Thyroid gland (tissue), 4 donors: ENCODE measurements at regions not wholly inside any gene's neighbourhood (a gene's known extent, or its start where the extent isn't known, plus 50 kb on each side); places are given as distances from the start of the nearest gene placed in this dataset.
"Not testable (repeated sequence)": the region's sequence is repeated elsewhere in the genome, so short reads cannot be mapped to it uniquely, and the experiment has no call there.

Experiments used
- DNase-seq, 2 donors: peaks; one replicate each; pipeline ENCODE4 v3.0.0-alpha.2; 2019
- H3K27ac ChIP-seq, 3 donors: fragments of 200-600 bp; sonication (generic); 1 replicate in 2 of 3; 2 replicates in 1 of 3; pipeline ENCODE4 v1.5.1; 2016 to 2019; ENCODE audit warnings: mild to moderate bottlenecking in 1 of 3, moderate library complexity in 1 of 3
- H3K27me3 ChIP-seq: fragments of 200-600 bp; sonication (generic); one replicate; pipeline ENCODE4 v1.5.1; 2019
- H3K36me3 ChIP-seq, 2 donors: fragments of 200-600 bp; sonication (generic); one replicate each; pipeline ENCODE4 v1.5.1; 2016 to 2019
- H3K4me1 ChIP-seq, 2 donors: fragments of 200-600 bp; sonication (generic); one replicate each; pipeline ENCODE4 v1.5.1; 2017 to 2019
- H3K4me3 ChIP-seq, 3 donors: fragments of 200-600 bp; sonication (generic); replicated peaks in 1 of 3; 1 replicate in 2 of 3; 2 replicates in 1 of 3; pipeline ENCODE4 v1.5.1; 2016; ENCODE audit warnings: mild to moderate bottlenecking in 1 of 3
- H3K9me3 ChIP-seq: fragments of 200-600 bp; sonication (generic); one replicate; pipeline ENCODE4 v1.5.1; 2017
- WGBS, 2 donors: methylation state at CpG; one replicate each; pipeline ENCODE4 v1.1.5; 2017; 5-methylcytosine and 5-hydroxymethylcytosine counted together
- intact Hi-C: fragments of 100-400 bp; cut with DNase I; formaldehyde crosslinking; loops from one replicate; pipeline ENCODE4 v1.15.1; 2023

- 91 to 95% methylated on average over 1 to 2 of the region's 3 CpGs for WGBS, 2 donors
- H3K9me3 ChIP-seq, H3K4me1 ChIP-seq, DNase-seq, intact Hi-C loops, H3K27me3 ChIP-seq, H3K27ac ChIP-seq, H3K4me3 ChIP-seq, H3K36me3 ChIP-seq: not testable (repeated sequence)
Measured at GRCh38 chr1:206357962-206358361, 112.3 kb upstream of the IKBKE start.

GRCh38 chr1:206358771-206359170, 111.5 kb upstream of the IKBKE start:
- H3K36me3 ChIP-seq, H3K4me3 ChIP-seq, H3K4me1 ChIP-seq, H3K27me3 ChIP-seq, H3K27ac ChIP-seq, DNase-seq, intact Hi-C loops, H3K9me3 ChIP-seq: not testable (repeated sequence)
- 96 to 97% methylated on average over 2 of the region's 3 CpGs for WGBS, 2 donors

- H3K27ac ChIP-seq, intact Hi-C loops, H3K4me3 ChIP-seq, H3K9me3 ChIP-seq, H3K4me1 ChIP-seq, H3K36me3 ChIP-seq, DNase-seq, H3K27me3 ChIP-seq: not testable (repeated sequence)
Measured at GRCh38 chr1:206359377-206359776, 110.9 kb upstream of the IKBKE start.

- intact Hi-C loops, H3K4me3 ChIP-seq, H3K4me1 ChIP-seq, H3K9me3 ChIP-seq, DNase-seq, H3K27ac ChIP-seq, H3K27me3 ChIP-seq, H3K36me3 ChIP-seq: not testable (repeated sequence)
- WGBS, 2 donors = 100% methylated on average over 1 of the region's 3 CpGs; no CpG with 5 or more reads in 1 of the 2 donors
Measured at GRCh38 chr1:206361978-206362543, 108.2 kb upstream of the IKBKE start.

- H3K4me3 ChIP-seq, H3K27me3 ChIP-seq, H3K27ac ChIP-seq, H3K9me3 ChIP-seq, intact Hi-C loops, H3K4me1 ChIP-seq, DNase-seq, H3K36me3 ChIP-seq: not testable (repeated sequence)
- 94 to 95% methylated on average over 3 of the region's 3 CpGs for WGBS, 2 donors
Measured at GRCh38 chr1:206362994-206363393, 107.3 kb upstream of the IKBKE start.

GRCh38 chr1:206365271-206365670, 105.0 kb upstream of the IKBKE start:
- H3K4me1 ChIP-seq, intact Hi-C loops, H3K27me3 ChIP-seq, H3K27ac ChIP-seq, H3K9me3 ChIP-seq, H3K4me3 ChIP-seq, H3K36me3 ChIP-seq, DNase-seq: not testable (repeated sequence)
- WGBS, 2 donors = 100% methylated on average over 2 to 4 of the region's 6 CpGs

- H3K9me3 ChIP-seq, intact Hi-C loops: not testable (repeated sequence)
- 79 to 100% methylated on average over 4 of the region's 5 CpGs for WGBS, 2 donors
Measured at GRCh38 chr1:206366131-206366530, 104.1 kb upstream of the IKBKE start.

GRCh38 chr1:206366772-206367171, 103.5 kb upstream of the IKBKE start:
- H3K36me3 ChIP-seq, H3K27ac ChIP-seq, H3K9me3 ChIP-seq, H3K4me1 ChIP-seq, DNase-seq, intact Hi-C loops, H3K4me3 ChIP-seq, H3K27me3 ChIP-seq: not testable (repeated sequence)
- no CpG with 5 or more reads among the region's 1 CpG for WGBS, 2 donors

More at GRCh38 chr1:206366131-206366530, 104.1 kb upstream of the IKBKE start:
- not testable (repeated sequence) for H3K4me3 ChIP-seq, H3K36me3 ChIP-seq, H3K4me1 ChIP-seq, H3K27ac ChIP-seq, DNase-seq, H3K27me3 ChIP-seq

GRCh38 chr1:206367955-206368622, 102.2 kb upstream of the IKBKE start:
- H3K4me1 ChIP-seq, H3K36me3 ChIP-seq, H3K27me3 ChIP-seq, H3K4me3 ChIP-seq, intact Hi-C loops, H3K9me3 ChIP-seq, H3K27ac ChIP-seq, DNase-seq: not testable (repeated sequence)
- no CpG with 5 or more reads among the region's 6 CpGs for WGBS, 2 donors

GRCh38 chr1:206374725-206375124, 95.6 kb upstream of the IKBKE start:
- H3K4me3 ChIP-seq, H3K9me3 ChIP-seq, DNase-seq, intact Hi-C loops, H3K27ac ChIP-seq, H3K27me3 ChIP-seq, H3K4me1 ChIP-seq, H3K36me3 ChIP-seq: not testable (repeated sequence)
- WGBS, 2 donors = no CpG with 5 or more reads among the region's 5 CpGs

GRCh38 chr1:206375552-206375951, 94.7 kb upstream of the IKBKE start:
- H3K27ac ChIP-seq, H3K9me3 ChIP-seq, DNase-seq, H3K4me1 ChIP-seq, H3K27me3 ChIP-seq, H3K4me3 ChIP-seq, intact Hi-C loops, H3K36me3 ChIP-seq: not testable (repeated sequence)
- WGBS, 2 donors = 33 to 43% methylated on average over 1 to 2 of the region's 3 CpGs

GRCh38 chr1:206378506-206378905, 91.8 kb upstream of the IKBKE start:
- DNase-seq, H3K36me3 ChIP-seq, H3K27ac ChIP-seq, H3K9me3 ChIP-seq, intact Hi-C loops, H3K27me3 ChIP-seq, H3K4me3 ChIP-seq, H3K4me1 ChIP-seq: not testable (repeated sequence)
- 95% methylated on average over 7 of the region's 7 CpGs for WGBS, 2 donors

- WGBS, 2 donors = no CpG with 5 or more reads among the region's 1 CpG
- H3K9me3 ChIP-seq, H3K27ac ChIP-seq, H3K36me3 ChIP-seq, H3K27me3 ChIP-seq, H3K4me1 ChIP-seq, H3K4me3 ChIP-seq, intact Hi-C loops, DNase-seq: not testable (repeated sequence)
Measured at GRCh38 chr1:206379245-206379644, 91.0 kb upstream of the IKBKE start.
